NCI-H748 (cell line): ENCODE measurements at regions not wholly inside any gene's neighbourhood (a gene's known extent, or its start where the extent isn't known, plus 50 kb on each side); places are given as distances from the start of the nearest gene placed in this dataset.

Source experiments
- DNase-seq: peaks from one replicate; lab custom pipeline; 2025; ENCODE audit not compliant: unreplicated experiment; lab: John Stamatoyannopoulos, UW

DNA sequence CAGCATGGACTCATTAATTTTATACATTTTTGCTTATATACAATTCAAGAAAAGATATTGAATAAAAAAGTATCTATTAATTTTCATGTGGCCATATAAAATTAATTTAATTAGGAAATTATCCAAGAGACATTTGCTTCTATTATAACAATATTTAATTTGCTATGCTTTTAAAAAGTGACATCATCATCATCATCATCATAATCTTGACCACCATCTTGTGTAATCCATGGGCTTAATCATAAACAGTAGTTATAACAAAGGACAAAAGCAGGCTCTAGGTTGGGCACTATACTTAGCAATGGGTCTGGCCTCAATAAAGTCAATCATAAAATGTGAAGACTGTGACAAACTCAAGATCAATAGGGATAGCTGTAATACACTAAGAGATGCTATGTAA, 1031.6 kb downstream of the SLITRK1 start:
- DNase-seq: no peak

DNA sequence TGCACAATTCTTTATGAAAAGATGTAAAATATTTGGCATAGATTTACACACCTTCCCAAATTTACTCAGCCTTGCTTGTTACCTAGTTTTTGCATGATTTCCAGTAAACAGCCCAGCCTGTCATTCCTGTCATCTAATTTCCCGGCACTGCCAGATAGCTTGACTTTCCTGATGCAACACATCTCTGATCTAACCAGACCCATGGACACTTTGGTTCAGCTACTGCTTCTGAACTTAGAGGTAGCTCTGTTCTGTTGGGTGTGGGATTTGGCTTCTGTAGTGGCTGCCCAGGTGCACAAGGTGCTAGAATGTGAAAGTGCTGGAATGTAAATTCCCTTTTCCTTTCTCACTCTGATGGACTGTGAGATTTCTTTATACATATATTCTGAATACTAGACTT, 1033.5 kb downstream of the SLITRK1 start:
- no peak for DNase-seq

DNA sequence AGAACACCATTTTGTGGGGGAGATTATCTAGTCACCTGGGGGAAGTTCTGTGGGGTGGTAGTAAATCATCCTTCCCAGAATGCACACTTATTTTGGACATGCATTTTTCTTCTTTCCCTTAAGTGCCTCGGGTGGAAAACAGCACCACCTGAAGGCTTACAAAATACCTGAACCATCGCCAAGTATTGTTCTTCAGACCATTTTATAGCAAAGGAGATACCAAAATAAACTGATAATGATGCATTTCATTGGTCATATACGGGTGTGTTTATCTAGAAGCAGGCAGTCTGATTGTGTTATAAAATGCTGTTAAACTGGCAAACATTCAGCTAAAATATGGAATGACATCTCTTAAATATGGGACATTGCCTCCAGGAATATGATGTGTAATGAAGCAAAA, 1034.7 kb downstream of the SLITRK1 start:
- peak; percentile 30 for DNase-seq

DNA sequence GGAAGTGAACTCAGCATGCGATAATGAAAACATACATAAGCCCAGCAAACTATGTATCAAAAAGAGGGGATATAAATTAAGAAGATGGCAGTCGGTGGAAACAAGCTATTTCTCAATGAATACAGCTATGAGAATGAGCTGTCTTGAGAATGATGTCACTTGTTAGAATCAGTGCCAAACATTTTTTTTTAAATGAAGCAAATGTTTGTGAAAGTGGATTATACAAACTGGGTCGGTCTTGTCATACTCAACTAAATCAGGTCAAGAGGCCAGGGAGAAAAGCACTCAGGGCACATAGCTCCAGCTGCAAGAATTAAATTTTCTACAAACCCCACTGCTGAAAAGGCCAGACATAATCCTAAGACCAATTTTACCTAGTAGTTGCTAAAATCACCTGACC, 1048.4 kb downstream of the SLITRK1 start:
- no peak for DNase-seq

DNA sequence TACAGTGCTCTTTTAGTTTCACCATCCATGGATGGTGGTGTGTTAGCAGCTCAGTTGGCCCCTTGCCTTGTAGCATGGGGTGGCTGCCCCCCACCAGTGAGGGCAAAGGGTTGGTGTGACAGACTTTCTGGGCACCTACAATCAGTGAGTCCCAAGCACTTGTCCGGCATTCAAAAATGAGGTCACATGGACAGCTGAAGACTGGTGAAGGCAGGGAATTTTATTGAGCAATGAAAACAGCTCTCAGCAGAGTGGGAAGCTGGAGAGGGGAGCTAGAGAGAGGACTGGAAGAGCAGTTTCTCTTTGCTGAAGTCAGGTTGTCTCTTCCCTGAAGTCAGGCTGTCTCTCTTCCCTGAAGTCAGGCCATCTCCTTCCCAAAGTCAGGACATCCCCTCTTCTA, 1053.2 kb downstream of the SLITRK1 start:
- DNase-seq: no peak

DNA sequence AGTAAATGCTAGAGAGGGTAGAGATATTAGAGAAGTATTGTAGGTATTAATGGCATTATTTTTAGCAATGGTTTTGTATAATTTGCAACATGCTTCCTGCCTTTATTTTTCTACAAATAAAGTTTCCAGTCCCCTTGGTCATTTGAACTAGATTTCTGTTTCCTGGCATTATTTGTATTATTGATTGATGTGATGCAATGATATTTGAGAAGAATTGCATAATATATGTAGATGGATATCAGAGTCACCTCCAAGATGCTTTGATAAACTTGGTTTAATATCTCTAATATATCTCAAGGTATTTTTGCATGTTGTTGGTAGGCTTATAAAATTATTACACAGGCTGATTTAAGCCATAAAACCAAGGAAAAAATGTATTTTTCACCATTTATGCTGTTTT, 1054.5 kb downstream of the SLITRK1 start:
- no peak for DNase-seq

DNA sequence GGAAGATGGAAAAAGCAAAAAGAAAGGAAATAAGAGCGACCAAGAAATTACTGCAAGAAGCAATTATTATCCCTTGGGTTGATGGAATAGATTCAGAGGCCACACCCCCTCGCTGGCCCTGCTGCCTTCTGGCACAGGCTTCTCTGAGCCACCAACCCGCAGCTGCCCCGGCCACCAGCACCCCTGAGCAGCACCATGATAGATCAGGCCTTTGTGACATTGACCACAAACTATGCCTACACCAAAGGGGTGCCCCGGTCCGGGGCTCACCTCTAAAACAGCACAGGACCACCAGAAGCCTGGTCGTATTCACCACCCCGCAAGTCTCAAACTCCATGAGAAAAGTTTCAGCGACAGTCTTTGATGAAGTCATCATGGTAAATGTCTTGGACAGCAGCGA, 1059.3 kb downstream of the SLITRK1 start:
- DNase-seq: no peak

DNA sequence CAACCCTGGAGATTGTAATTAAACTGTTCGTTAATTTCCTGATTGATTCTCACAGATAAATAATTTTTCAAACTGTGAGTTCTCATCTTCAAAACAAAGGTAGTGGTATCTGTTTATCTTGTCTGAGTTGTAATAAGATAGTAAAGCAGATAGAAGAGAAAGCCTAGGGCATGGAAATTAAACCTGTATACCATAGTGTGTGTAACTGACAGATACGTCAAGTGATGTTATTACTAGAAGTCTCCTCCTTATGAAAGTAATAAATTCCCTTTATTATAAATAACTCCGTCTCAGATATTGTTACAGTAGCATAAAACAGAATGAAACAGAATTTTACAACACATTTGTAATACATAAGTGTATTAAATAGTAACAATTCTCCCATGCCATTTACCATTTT, 1065.1 kb downstream of the SLITRK1 start:
- no peak for DNase-seq

DNA sequence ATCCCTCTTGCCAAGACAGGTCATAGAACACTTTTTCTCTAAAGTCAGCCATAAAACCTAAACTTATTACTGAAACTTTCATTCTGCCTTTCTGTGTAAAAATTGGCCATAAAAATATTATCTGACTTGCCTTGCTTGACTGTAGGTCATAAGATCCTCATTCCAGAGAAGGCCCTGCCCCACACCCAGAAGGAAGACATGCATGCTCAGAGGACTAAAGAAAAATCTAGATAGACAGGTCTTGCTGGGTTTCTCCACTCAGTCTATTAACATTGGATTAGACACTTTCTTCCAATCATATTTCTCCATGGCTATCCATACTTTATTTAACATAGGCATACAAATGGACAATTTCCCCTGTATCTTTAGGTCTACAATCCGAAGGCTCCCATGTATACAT, 1066.5 kb downstream of the SLITRK1 start:
- DNase-seq: no peak

DNA sequence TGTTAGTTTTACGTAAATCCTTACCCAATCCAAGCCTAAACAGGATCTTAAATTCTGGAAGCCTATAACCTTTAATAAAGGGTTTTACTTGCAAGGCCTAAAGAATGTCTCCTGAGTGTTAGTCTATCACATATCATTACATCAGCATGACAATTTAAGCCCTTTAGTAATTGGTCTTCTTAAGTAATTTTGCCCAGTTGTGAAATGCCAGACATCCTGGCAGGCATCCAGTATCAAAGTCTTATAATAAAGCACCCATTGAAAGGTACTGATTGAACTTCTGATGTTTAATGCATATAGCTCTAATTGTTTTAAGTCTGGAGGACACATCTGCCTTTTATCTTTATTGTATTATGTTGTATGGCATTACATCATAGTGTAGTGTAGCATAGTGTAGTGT, 1078.9 kb downstream of the SLITRK1 start:
- peak; percentile 83 for DNase-seq

DNA sequence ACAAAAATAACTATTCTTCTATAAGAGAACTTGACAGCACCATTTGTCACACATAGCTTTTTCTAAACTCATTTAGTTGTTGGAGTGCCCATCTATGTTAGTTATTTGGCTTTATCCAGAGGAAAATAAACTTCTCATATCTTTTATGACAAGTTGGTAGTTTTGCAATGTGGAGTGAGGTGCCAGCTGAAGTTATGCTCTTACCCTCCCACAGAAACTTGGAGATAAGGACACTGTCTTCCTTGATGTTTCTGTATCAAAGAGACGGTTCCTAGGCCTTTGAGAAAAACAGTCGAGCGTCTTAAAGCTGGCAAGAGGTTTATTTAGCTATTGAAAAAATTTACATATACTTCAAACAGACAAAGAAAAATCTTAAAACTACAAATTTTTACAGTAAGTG, 1079.7 kb downstream of the SLITRK1 start:
- no peak for DNase-seq

DNA sequence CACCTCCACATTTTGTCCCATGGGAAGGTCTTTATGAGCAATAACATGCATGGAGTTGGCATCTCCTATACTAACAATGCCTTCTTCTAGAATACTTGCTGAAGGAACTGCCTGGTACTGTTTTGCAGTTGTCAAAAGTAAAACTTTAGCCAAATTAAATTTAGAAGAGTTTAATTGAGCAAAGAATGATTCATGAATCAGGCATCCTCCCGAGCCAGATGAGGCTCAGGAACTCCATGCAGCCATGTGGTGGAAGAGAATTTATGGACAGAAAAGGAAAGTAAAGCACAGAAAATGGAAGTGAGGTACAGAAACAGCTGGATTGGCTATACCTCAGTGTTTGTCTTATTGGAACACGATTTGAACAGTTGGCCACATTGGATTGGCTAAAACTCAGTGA, 1081.9 kb downstream of the SLITRK1 start:
- DNase-seq: no peak

DNA sequence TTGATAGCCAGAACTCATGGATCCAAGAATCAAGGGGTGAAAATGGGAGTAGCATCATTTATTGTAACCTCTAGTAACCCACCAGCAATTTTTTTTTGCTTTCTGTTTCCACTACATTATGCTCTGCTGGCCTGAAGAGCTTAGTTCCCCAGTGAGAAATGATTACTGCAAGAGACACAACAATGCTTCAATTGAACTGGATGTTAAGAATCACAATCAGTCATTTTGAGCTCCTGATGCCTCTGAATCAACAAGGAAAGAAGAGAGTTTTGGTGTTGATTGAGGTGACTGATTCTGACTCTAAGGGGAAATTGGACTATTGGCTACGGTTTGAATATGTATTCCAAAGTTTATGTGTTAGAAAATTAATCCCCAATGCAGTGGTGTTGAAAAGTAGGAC, 1084.4 kb downstream of the SLITRK1 start:
- DNase-seq: no peak

DNA sequence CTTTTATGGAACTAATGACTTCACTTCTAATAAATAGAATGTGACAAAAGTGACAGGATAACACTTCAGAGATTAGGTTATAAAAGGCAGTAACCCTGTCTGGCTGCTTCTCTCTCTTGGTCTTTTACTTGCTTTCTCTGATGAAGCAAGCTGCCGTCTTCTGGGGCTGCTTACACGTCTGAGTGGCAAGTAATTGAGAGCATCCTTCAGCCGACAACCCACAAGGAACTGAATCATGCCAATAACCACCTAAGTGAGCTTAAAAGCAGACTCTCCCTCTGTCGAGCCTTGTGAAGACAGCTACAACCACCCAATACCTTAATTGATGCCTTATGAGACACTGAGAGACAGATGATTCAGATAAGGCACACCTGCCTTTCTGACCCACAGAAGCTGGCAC, 1091.2 kb downstream of the SLITRK1 start:
- peak; percentile 29 for DNase-seq

DNA sequence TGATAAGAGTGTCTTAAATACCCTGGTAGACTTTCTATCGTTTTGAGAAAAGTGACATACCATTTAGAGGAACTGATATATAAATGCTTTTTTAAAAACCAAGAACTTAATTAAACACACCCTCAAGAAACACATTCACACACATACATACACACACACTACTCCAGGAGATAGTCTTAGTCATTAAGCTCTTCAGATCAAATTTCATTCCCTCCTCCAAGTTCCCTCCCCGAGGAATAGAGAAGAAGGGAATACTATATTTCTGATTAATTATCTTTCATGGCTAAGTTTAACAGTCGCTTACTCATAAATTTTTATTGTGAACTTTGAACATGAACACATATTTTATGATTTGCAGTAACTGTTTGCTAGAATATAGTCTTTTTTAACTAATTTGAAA, 1109.5 kb downstream of the SLITRK1 start:
- DNase-seq: no peak

DNA sequence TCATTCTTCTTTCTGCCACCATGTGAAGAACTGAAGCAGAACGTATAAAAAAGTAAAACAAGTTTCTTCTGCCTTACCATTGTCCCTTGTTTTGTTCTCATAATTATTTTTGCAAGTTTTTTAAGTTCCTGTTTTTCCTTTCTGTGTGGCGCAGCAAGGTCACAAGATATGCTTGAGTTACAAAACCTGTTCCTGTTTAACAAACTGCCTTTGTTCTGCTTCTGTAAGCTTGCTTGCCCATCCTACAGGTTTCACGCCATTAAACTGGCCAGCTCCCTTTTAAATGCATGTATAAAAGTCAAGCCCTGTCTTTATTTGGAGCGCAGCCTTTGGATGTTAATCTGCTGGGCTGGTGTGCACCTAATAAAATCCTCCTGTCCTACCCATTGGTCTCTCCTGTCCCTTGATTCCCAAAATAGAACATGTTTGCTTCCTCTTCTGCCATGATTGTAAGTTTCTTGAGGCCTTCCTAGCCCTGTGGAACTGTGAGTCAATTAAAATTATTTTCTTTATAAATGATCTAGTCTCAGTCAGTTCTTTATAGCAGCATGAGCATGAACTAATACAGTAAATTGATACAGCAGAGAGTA, 1115.4 kb downstream of the SLITRK1 start:
- no peak for DNase-seq

DNA sequence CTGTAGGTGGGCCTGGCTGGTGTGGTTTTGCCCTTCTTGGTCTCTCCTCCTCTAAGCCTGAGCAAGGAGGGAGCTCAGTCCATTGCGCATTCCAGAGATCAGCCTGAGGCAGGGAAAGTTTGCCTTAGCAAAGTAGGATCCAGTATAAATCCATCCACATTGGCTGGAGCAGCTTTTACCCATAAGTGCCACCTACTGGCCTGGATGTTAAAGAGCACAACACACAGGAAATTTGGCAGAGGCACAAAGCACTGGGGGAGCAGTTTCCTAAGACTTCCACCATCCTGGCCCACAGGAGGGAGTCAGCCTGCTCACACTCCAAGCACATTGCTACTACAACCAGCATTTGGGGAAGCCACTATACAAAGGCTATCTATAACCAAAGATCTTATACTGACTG, 1124.2 kb downstream of the SLITRK1 start:
- peak; percentile 21 for DNase-seq

DNA sequence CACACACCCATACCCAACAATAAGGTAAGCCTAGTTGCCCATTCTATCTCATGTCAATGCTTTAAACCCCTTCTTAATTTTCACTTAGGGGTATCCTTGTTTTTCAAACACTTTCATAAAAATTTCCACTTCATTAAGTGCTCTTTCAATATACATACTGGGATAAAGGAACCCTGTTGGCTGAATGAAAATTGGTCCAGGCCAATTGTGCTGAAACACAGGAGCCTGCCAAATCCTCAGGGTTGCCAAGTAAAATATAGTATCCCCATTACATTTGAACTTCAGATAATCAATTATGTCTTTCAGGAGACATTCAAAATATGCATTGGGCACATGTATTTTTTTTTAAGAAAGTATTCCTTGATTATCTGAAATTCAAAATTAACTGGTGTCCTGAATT, 1131.1 kb downstream of the SLITRK1 start:
- DNase-seq: no peak

DNA sequence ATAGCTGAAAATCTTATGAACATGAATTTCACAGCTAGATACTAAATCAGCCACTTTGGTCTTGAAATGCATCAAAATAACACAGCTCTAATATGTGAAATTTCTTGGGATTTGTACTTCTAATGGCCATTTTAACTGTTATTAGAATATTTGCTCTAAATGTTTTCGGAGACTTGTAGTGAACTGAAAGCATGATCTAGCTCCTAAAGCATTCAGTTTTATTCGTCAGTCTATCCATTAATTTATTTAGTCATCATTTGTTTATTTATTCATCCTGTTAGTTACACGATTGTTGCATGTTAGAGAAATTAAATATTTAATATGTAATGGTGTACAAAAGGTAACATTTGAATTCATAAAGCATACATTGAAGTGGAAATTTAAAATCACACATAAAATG, 1132.7 kb downstream of the SLITRK1 start:
- DNase-seq: no peak

DNA sequence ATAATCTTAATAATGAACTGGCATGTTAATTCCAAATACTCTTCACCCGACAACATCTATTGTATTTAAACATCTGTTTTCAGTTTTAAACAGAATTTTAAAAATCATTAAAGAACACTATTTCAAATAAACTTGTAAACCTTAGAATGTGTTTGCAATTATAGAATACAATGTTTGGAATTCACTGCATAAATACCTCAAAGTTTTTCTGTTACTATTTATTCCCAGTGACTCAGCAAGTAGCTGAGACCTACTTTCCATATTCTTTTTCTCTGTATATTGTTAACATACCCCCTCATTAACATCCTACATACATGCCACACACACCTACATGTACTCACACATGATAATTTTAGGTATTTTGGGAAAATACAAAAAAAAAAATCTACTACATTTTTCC, 1134.3 kb downstream of the SLITRK1 start:
- no peak for DNase-seq

DNA sequence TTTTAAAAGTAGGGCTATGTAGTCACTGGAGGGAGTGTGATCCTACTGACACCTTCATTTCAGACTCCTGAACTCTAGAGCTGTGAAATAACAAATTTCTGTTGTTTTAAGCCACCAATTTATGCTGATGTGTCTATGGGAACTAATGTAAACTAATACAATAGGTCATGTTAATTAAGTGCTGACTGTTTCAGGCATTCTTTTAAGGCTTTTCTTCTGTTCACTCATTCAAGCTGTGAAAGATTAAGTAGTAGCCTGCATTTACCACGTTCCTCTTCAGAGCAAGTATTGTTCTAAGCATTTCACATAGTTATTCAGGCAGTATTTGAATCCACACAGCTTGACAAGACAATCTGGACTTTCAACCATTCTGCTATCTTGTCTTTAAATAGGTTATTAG, 1135.0 kb downstream of the SLITRK1 start:
- DNase-seq: no peak

DNA sequence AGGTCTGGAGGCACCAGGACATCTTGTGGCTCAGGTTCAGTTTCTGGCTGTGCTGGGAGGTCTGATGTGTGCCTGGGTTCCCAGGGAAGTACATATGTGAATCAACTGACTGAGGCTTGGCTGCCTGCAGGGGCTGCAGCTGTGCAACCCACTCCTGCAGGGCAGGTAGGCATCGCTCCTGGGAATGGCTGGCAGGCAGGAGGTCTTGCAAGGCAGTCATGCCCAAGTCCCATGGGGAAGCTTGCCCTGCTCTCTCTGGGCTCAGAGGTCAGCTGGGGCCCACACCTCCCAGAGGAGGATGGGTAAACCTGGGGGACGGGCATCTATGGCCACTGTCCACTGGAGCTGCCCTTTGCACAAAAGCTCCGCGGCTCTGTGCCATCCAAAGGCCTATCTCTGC, 1141.8 kb downstream of the SLITRK1 start:
- no peak for DNase-seq

DNA sequence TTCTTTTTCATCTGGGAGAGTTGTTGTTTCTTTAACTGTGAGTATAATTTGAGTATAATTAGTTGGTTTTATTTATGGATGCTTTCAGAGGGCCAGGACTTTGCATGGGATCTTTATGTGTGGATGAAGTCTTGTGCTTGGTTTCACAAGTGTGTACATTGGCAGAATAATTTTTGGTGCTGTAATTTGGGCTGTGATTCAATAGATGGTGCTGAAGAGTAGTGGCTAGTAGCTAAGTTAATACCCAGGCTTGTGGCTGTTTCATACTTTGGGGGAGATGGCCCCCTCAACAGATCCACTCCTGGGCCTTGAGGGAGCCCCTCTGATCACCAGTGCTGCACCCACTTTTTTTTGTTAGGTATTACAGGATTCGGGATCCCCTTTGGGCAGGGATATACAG, 1142.4 kb downstream of the SLITRK1 start:
- DNase-seq: no peak

DNA sequence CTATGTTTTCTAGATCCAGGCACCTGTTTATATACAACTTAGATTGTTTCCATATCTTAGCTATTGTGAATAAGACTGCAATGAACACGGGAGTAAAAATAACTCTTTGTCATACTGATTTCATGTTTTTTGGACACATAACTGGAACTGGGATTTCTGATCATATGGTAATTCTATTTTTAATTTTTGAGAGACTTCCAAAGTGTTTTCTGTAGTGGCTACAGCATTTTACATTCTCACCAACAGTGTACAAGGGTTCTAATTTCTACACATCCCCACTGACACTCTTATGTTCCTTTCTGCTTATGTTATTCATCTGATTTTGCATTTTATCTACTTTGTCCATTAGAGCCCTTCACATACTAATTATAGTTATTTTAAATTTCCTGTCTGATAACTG, 1152.9 kb downstream of the SLITRK1 start:
- no peak for DNase-seq
